Gastroesophageal sphincter (tissue), 4 donors: ENCODE measurements at regions not wholly inside any gene's neighbourhood (a gene's known extent, or its start where the extent isn't known, plus 50 kb on each side); places are given as distances from the start of the nearest gene placed in this dataset.

Experiments used
- ATAC-seq: fragments of 150-250 bp; one replicate; pipeline ENCODE4 v1.9.1; 2016; ENCODE audit warnings: mild to moderate bottlenecking, moderate library complexity
- H3K27ac ChIP-seq, 4 donors: fragments of 200-600 bp; sonication (generic) in 3 of 4; 1 replicate in 3 of 4; 2 replicates in 1 of 4; pipeline ENCODE4 v1.5.1; 2016 to 2019
- H3K27me3 ChIP-seq: fragments of 200-600 bp; sonication (generic); one replicate; pipeline ENCODE4 v1.5.1; 2019
- H3K36me3 ChIP-seq, 2 donors: fragments of 200-600 bp; sonication (generic); one replicate each; pipeline ENCODE4 v1.5.1; 2019; ENCODE audit warnings: control low read depth in 1 of 2
- H3K4me1 ChIP-seq, 3 donors: fragments of 200-600 bp; sonication (generic); 1 replicate in 2 of 3; 2 replicates in 1 of 3; pipeline ENCODE4 v1.5.1; 2016 to 2019; ENCODE audit warnings: control low read depth in 2 of 3
- H3K4me3 ChIP-seq, 2 donors: fragments of 200-600 bp; sonication (generic); one replicate each; pipeline ENCODE4 v1.5.1; 2019; ENCODE audit warnings: mild to moderate bottlenecking in 1 of 2, moderate library complexity in 1 of 2
- H3K9me3 ChIP-seq, 3 donors: fragments of 200-600 bp; sonication (generic); one replicate each; pipeline ENCODE4 v1.5.1; 2017 to 2019; ENCODE audit warnings: control low read depth in 2 of 3
- EP300 ChIP-seq: sonication (generic); formaldehyde crosslinking; IDR thresholded peaks from one replicate; pipeline ENCODE4 v1.6.1; 2017; ENCODE audit warnings: antibody characterized with exemption, mild to moderate bottlenecking
- POLR2A ChIP-seq, 2 donors: fragments of 450-650 bp; IDR thresholded peaks; one replicate each; pipeline ENCODE4 v1.6.1; 2017; ENCODE audit warnings: antibody characterized with exemption in 2 of 2, mild to moderate bottlenecking in 2 of 2, moderate library complexity in 1 of 2
- POLR2AphosphoS5 ChIP-seq: sonication (generic); formaldehyde crosslinking; IDR thresholded peaks from one replicate; pipeline ENCODE4 v1.6.1; 2017; ENCODE audit warnings: antibody characterized with exemption
- WGBS, 2 donors: methylation state at CpG; one replicate each; pipeline ENCODE4 v1.1.5; 2018; ENCODE audit warnings: low coverage in 1 of 2; 5-methylcytosine and 5-hydroxymethylcytosine counted together
- TF ChIP-seq, protein P1 (sequence below), 4 experiments: fragments of 200-600 bp in 2 of 4; fragments of 450-650 bp in 2 of 4; sonication (generic) in 1 of 4; IDR thresholded peaks; one replicate each; pipeline ENCODE4 v1.5.1; 2017 to 2019; ENCODE audit warnings: antibody characterized with exemption in 4 of 4, mild to moderate bottlenecking in 2 of 4, moderate library complexity in 2 of 4

DNA sequence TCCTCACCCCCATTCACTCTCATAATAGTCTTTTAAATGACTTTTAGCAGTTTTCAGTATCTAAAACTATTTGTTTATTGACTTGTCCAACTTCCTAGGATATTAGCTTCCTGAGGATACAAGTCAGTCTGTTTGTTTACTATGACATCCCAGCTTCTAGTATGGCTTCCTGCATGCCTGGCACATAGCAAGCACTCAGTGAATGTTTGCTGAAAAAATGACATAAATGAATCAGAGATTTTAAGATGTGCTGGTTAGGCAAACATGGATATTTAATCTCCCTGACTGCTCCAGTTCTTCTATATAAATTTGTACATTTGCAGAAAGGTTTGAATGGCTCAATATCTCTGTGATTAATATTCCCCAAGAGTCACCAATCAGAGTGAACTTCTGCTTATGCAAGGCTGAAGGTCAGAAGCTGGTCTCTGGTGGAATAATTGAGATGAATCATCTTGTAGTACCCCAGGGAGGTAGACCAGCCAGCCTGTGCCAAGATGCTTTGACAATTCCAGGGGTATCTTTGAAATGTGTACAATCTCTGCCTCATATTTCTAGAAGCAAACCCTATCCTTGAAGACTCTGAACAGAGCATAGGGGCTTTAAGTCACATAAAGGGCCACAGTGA, 219.0 kb upstream of the LMCD1 start:
- no peaks in the 10 kb centered on the region for H3K27me3 ChIP-seq
- TF ChIP-seq POLR2A (IDR thresholded peaks at IDR 0.05) (no peak), POLR2AphosphoS5 (no peak), EP300 (no peak)
- TF ChIP-seq, protein P1, sequence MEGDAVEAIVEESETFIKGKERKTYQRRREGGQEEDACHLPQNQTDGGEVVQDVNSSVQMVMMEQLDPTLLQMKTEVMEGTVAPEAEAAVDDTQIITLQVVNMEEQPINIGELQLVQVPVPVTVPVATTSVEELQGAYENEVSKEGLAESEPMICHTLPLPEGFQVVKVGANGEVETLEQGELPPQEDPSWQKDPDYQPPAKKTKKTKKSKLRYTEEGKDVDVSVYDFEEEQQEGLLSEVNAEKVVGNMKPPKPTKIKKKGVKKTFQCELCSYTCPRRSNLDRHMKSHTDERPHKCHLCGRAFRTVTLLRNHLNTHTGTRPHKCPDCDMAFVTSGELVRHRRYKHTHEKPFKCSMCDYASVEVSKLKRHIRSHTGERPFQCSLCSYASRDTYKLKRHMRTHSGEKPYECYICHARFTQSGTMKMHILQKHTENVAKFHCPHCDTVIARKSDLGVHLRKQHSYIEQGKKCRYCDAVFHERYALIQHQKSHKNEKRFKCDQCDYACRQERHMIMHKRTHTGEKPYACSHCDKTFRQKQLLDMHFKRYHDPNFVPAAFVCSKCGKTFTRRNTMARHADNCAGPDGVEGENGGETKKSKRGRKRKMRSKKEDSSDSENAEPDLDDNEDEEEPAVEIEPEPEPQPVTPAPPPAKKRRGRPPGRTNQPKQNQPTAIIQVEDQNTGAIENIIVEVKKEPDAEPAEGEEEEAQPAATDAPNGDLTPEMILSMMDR (IDR thresholded peaks at IDR 0.05), result no peak
- H3K4me3 ChIP-seq, result no peak overlapping the region
- no peak overlapping the region for H3K27ac ChIP-seq
- no peaks in the 10 kb centered on the region for H3K4me1 ChIP-seq
- no peaks in the 10 kb centered on the region for H3K9me3 ChIP-seq
- ATAC-seq, result no peak
- no peaks in the 10 kb centered on the region for H3K36me3 ChIP-seq

DNA sequence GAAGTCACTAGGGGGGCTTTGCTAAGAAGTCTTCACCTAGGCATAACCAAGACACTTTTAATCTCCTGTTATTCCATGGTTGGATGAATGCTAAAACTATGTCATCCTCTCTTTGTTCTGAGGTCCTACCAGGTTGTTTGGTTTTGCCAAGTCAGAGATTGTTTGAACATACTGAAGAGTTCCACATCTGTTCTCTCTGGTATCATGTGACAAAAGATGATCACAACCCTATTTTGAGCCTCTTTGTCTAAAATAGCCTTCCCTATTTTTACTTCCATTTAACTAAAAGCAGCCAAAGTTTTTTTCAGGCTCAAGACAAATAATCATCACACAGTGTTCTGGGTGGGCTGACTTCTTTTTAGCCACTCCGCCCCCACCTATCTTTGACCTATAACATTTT, 218.4 kb upstream of the LMCD1 start:
- Histone ChIP-seq H3K9me3 (no peaks in the 10 kb centered on the region), H3K36me3 (no peaks in the 10 kb centered on the region), H3K4me1 (no peaks in the 10 kb centered on the region), H3K4me3 (no peak overlapping the region), H3K27me3 (no peaks in the 10 kb centered on the region), H3K27ac (no peak overlapping the region)
- 85 to 100% methylated on average over 1 of the region's 1 CpG for WGBS, 2 donors
- no peak for ATAC-seq
- TF ChIP-seq EP300 (no peak), POLR2A (IDR thresholded peaks at IDR 0.05) (no peak), POLR2AphosphoS5 (no peak)
- TF ChIP-seq, protein P1 (IDR thresholded peaks at IDR 0.05), result no peak

DNA sequence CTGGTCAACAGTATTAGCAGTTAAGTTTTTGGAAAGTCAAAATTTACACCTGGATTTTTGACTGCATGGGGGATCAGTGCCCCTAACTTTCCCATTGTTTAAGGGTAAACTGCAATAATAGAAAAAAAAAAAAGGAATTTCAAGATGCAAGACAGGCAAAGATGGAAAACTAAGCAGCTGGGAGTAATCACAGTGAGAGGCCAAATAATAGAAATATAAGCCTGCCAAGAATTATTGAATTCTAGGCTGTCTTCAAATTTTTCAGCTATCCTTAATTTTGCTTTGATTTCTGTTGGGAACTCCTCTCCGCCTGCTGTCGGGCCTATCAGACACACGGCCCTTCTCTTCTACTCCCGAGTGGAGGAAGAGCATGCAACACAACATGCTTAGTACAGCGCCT, 215.5 kb upstream of the LMCD1 start:
- Histone ChIP-seq H3K9me3 (no peaks in the 10 kb centered on the region), H3K36me3 (no peaks in the 10 kb centered on the region), H3K4me3 (no peak overlapping the region), H3K4me1 (no peaks in the 10 kb centered on the region), H3K27ac (no peak overlapping the region), H3K27me3 (no peaks in the 10 kb centered on the region)
- no peak for ATAC-seq
- TF ChIP-seq, protein P1 (IDR thresholded peaks at IDR 0.05), result no peak
- TF ChIP-seq EP300, result no peak
- TF ChIP-seq POLR2A (IDR thresholded peaks at IDR 0.05), result no peak
- TF ChIP-seq POLR2AphosphoS5, result no peak
- 63 to 92% methylated on average over 2 to 4 of the region's 5 CpGs for WGBS, 2 donors

DNA sequence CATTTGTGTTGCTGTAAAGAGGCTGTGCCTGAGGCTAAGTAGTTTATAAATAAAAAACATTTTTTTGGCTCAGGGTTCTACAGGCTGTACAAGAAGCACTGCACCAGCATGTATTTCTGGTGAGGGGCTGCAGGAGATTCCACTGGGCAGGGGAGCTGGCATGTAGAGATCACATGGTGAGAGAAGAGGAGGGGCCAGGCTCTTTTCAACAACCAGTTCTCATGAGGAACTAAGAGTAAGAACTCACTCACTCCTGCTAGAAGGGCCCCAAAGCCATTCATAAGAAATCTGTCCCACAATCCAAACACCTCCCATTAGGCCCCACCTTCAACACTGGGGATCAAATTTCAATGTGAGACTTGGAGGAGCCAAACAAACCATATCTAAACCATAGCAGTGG, 214.9 kb upstream of the LMCD1 start:
- Histone ChIP-seq H3K27ac (no peak overlapping the region), H3K27me3 (no peaks in the 10 kb centered on the region), H3K4me1 (no peaks in the 10 kb centered on the region), H3K36me3 (no peaks in the 10 kb centered on the region), H3K4me3 (no peak overlapping the region), H3K9me3 (no peaks in the 10 kb centered on the region)
- no peak for ATAC-seq
- TF ChIP-seq, protein P1 (IDR thresholded peaks at IDR 0.05), result no peak
- no peak for TF ChIP-seq POLR2A (IDR thresholded peaks at IDR 0.05)
- TF ChIP-seq POLR2AphosphoS5, result no peak
- TF ChIP-seq EP300, result no peak

DNA sequence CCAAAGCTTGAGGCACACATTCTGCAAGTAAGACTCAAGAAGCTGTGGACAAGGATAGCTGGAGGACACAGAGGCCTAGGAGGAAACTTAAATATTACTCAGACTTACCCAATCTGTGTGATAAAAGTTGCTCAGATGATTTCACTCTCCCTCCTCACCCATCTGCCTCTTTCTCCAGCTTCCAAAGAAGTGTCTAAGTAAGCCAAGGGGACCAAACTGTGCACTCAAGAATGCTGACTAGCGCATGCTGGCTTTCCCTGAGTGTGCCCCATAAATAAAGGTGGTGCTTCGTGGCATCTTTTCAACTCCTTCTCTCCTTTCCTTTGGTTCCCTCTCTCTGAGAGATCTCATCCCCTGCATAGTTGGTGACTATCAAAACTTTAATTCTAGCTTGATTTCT, 211.0 kb upstream of the LMCD1 start:
- Histone ChIP-seq H3K9me3 (no peaks in the 10 kb centered on the region), H3K4me3 (no peak overlapping the region), H3K36me3 (no peaks in the 10 kb centered on the region), H3K4me1 (peaks cover 0 to 7% (median 0%) of the 10 kb centered on the region in 3 donors), H3K27ac (no peak overlapping the region), H3K27me3 (no peaks in the 10 kb centered on the region)
- 88 to 95% methylated on average over 2 of the region's 2 CpGs for WGBS, 2 donors
- TF ChIP-seq POLR2AphosphoS5 (no peak), POLR2A (IDR thresholded peaks at IDR 0.05) (no peak), EP300 (no peak)
- TF ChIP-seq, protein P1 (IDR thresholded peaks at IDR 0.05), result no peak
- ATAC-seq, result no peak
